ENCODE measurements at regions not wholly inside any gene's neighbourhood (a gene's known extent, or its start where the extent isn't known, plus 50 kb on each side); places are given as distances from the start of the nearest gene placed in this dataset.

DNA sequence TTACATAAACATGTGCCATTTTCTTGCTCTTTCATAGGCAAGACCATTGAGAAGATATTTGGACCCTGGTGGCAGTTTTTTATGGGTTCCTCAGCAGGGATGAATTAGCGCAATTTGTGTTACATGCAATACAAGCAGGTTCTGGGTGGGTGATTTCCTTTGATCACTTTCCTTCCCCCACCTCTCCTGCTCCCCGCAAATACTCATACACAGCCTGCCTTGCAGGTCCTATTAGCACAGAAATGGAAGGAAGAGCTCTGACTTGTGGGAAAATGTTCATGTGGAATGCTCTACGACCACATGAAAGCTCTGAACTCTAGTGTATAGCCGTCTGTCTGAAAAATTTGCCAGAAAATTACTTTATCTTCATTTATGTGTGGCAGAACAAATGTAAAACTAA lies 361.0 kb upstream of the FAT1 start:
- TF ChIP-seq TAF1 (IDR thresholded peaks at IDR 0.05; ENCODE audit: borderline replicate concordance, insufficient read depth, low read length): no peak
- TF ChIP-seq SIN3A (IDR thresholded peaks at IDR 0.05; ENCODE audit: borderline replicate concordance, insufficient read depth, low read length): no peak
- TF ChIP-seq, protein P1, sequence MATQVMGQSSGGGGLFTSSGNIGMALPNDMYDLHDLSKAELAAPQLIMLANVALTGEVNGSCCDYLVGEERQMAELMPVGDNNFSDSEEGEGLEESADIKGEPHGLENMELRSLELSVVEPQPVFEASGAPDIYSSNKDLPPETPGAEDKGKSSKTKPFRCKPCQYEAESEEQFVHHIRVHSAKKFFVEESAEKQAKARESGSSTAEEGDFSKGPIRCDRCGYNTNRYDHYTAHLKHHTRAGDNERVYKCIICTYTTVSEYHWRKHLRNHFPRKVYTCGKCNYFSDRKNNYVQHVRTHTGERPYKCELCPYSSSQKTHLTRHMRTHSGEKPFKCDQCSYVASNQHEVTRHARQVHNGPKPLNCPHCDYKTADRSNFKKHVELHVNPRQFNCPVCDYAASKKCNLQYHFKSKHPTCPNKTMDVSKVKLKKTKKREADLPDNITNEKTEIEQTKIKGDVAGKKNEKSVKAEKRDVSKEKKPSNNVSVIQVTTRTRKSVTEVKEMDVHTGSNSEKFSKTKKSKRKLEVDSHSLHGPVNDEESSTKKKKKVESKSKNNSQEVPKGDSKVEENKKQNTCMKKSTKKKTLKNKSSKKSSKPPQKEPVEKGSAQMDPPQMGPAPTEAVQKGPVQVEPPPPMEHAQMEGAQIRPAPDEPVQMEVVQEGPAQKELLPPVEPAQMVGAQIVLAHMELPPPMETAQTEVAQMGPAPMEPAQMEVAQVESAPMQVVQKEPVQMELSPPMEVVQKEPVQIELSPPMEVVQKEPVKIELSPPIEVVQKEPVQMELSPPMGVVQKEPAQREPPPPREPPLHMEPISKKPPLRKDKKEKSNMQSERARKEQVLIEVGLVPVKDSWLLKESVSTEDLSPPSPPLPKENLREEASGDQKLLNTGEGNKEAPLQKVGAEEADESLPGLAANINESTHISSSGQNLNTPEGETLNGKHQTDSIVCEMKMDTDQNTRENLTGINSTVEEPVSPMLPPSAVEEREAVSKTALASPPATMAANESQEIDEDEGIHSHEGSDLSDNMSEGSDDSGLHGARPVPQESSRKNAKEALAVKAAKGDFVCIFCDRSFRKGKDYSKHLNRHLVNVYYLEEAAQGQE (IDR thresholded peaks at IDR 0.05; ENCODE audit: insufficient read depth in 1 of 2, low read depth in 2 of 2, low read length in 2 of 2): no peak
- no peak for TF ChIP-seq FOXP2 (optimal IDR thresholded peaks at IDR 0.05; ENCODE audit: borderline replicate concordance, extremely low read depth, extremely low read length, insufficient read depth)
- TF ChIP-seq POLR2AphosphoS5 (IDR thresholded peaks at IDR 0.05; ENCODE audit: low read depth, low read length): no peak

GRCh38 chr4:187085339-187085738 lies 361.7 kb upstream of the FAT1 start:
- TF ChIP-seq TAF1 (IDR thresholded peaks at IDR 0.05; ENCODE audit: borderline replicate concordance, insufficient read depth, low read length): no peak
- TF ChIP-seq SIN3A (IDR thresholded peaks at IDR 0.05; ENCODE audit: borderline replicate concordance, insufficient read depth, low read length): no peak
- TF ChIP-seq POLR2AphosphoS5 (IDR thresholded peaks at IDR 0.05; ENCODE audit: low read depth, low read length): no peak
- TF ChIP-seq FOXP2 (optimal IDR thresholded peaks at IDR 0.05; ENCODE audit: borderline replicate concordance, extremely low read depth, extremely low read length, insufficient read depth): no peak
- TF ChIP-seq, protein P1 (IDR thresholded peaks at IDR 0.05; ENCODE audit: insufficient read depth in 1 of 2, low read depth in 2 of 2, low read length in 2 of 2): no peak

DNA sequence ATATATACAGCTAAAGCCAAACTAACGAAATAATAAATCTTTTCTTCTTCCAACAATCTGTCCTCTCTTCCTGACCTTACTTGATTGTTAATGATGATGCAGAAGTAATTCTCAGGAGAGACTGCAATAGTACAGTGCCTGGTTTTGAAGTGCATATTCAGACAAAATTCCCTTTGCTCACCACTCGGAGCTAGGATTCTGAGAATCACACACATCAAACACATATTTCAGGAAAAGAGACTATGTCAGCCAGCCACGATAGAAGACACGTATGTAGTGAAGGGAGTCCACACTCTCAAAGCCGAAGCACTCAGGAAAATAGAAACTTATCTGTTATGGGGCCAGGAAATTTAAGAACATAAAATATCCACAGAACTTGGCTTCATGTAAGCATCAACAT lies 362.5 kb upstream of the FAT1 start:
- no peak for TF ChIP-seq POLR2AphosphoS5 (IDR thresholded peaks at IDR 0.05; ENCODE audit: low read depth, low read length)

GRCh38 chr4:187088070-187088799 lies 364.6 kb upstream of the FAT1 start:
- TF ChIP-seq SIN3A (IDR thresholded peaks at IDR 0.05; ENCODE audit: borderline replicate concordance, insufficient read depth, low read length) (no peak), TAF1 (IDR thresholded peaks at IDR 0.05; ENCODE audit: borderline replicate concordance, insufficient read depth, low read length) (no peak), FOXP2 (optimal IDR thresholded peaks at IDR 0.05; ENCODE audit: borderline replicate concordance, extremely low read depth, extremely low read length, insufficient read depth) (no peak), POLR2AphosphoS5 (IDR thresholded peaks at IDR 0.05; ENCODE audit: low read depth, low read length) (no peak)
- TF ChIP-seq, protein P1 (IDR thresholded peaks at IDR 0.05; ENCODE audit: insufficient read depth in 1 of 2, low read depth in 2 of 2, low read length in 2 of 2): no peak

DNA sequence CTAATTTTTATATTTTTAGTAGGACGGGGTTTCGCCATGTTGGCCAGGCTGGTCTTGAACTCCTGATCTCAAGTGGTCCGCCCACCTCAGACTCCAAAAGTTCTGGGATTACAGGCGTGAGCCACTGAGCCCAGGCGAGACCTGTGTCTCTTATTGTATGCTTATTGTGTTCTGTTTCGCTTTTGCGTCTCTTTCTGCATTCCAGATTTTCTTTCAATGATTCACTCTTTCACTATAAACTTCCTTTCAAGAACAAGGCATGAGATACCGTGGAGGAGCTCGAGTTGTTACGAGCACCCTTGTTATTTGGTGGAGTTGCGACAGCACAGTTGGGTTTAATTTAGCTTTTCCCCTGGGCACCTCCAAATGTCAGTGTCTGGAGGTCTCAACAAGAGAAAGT lies 366.7 kb upstream of the FAT1 start:
- no peak for TF ChIP-seq SIN3A (IDR thresholded peaks at IDR 0.05; ENCODE audit: borderline replicate concordance, insufficient read depth, low read length)
- no peak for TF ChIP-seq POLR2AphosphoS5 (IDR thresholded peaks at IDR 0.05; ENCODE audit: low read depth, low read length)
- no peak for TF ChIP-seq TAF1 (IDR thresholded peaks at IDR 0.05; ENCODE audit: borderline replicate concordance, insufficient read depth, low read length)
- no peak for TF ChIP-seq FOXP2 (optimal IDR thresholded peaks at IDR 0.05; ENCODE audit: borderline replicate concordance, extremely low read depth, extremely low read length, insufficient read depth)
- TF ChIP-seq, protein P1 (IDR thresholded peaks at IDR 0.05; ENCODE audit: insufficient read depth in 1 of 2, low read depth in 2 of 2, low read length in 2 of 2): no peak
